Thoracic aorta (tissue), 2 donors: ENCODE measurements at regions not wholly inside any gene's neighbourhood (a gene's known extent, or its start where the extent isn't known, plus 50 kb on each side); places are given as distances from the start of the nearest gene placed in this dataset.
"Not testable (repeated sequence)": the region's sequence is repeated elsewhere in the genome, so short reads cannot be mapped to it uniquely, and the experiment has no call there.

Source experiments
- ATAC-seq: fragments of 150-250 bp; one replicate; pipeline ENCODE4 v1.8.0; 2017; ENCODE audit warnings: low read depth; ENCODE audit not compliant: insufficient number of reproducible peaks, low FRiP score
- DNase-seq: peaks from one replicate; pipeline ENCODE4 v3.0.0-alpha.2; 2020; ENCODE audit warnings: low spot score
- H3K27ac ChIP-seq, 2 donors: fragments of 200-600 bp; sonication (generic); 1 replicate in 1 of 2; 2 replicates in 1 of 2; pipeline ENCODE4 v1.5.1; 2016; ENCODE audit warnings: mild to moderate bottlenecking in 2 of 2, moderate library complexity in 2 of 2
- H3K27me3 ChIP-seq: fragments of 200-600 bp; sonication (generic); replicated peaks from 2 replicates; pipeline ENCODE4 v1.6.0; 2016; ENCODE audit warnings: mild to moderate bottlenecking; ENCODE audit not compliant: insufficient read depth
- H3K36me3 ChIP-seq: fragments of 200-600 bp; sonication (generic); one replicate; pipeline ENCODE4 v1.5.1; 2016
- H3K4me1 ChIP-seq, 2 donors: fragments of 200-600 bp; sonication (generic); 1 replicate in 1 of 2; 2 replicates in 1 of 2; pipeline versions ENCODE4 v1.5.1 to v1.6.0; 2016; ENCODE audit warnings: low read depth in 2 of 2, mild to moderate bottlenecking in 1 of 2; ENCODE audit not compliant: control insufficient read depth in 1 of 2
- H3K4me3 ChIP-seq: fragments of 200-600 bp; sonication (generic); 2 replicates; pipeline ENCODE4 v1.5.1; 2016; ENCODE audit warnings: mild to moderate bottlenecking
- H3K9me3 ChIP-seq: fragments of 200-600 bp; sonication (generic); 2 replicates; pipeline ENCODE4 v1.5.1; 2016
- TF ChIP-seq, protein P1 (sequence below): fragments of 200-600 bp; sonication (generic); IDR thresholded peaks from one replicate; pipeline ENCODE4 v1.5.1; 2019; ENCODE audit warnings: antibody characterized with exemption

- H3K27me3 ChIP-seq: no peaks in the 10 kb centered on the region
- ATAC-seq: no peak
- no peak overlapping the region for H3K4me3 ChIP-seq
- no peak overlapping the region for H3K27ac ChIP-seq
- H3K9me3 ChIP-seq: no peaks in the 10 kb centered on the region
- no peak for DNase-seq
- H3K36me3 ChIP-seq: no peaks in the 10 kb centered on the region
- TF ChIP-seq, protein P1, sequence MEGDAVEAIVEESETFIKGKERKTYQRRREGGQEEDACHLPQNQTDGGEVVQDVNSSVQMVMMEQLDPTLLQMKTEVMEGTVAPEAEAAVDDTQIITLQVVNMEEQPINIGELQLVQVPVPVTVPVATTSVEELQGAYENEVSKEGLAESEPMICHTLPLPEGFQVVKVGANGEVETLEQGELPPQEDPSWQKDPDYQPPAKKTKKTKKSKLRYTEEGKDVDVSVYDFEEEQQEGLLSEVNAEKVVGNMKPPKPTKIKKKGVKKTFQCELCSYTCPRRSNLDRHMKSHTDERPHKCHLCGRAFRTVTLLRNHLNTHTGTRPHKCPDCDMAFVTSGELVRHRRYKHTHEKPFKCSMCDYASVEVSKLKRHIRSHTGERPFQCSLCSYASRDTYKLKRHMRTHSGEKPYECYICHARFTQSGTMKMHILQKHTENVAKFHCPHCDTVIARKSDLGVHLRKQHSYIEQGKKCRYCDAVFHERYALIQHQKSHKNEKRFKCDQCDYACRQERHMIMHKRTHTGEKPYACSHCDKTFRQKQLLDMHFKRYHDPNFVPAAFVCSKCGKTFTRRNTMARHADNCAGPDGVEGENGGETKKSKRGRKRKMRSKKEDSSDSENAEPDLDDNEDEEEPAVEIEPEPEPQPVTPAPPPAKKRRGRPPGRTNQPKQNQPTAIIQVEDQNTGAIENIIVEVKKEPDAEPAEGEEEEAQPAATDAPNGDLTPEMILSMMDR: no peak
- no peaks in the 10 kb centered on the region for H3K4me1 ChIP-seq
Measured at GRCh38 chr14:21852061-21852664, 178.5 kb upstream of the OR4E1 start.

- H3K9me3 ChIP-seq, H3K27me3 ChIP-seq, ATAC-seq, H3K4me1 ChIP-seq, DNase-seq, H3K27ac ChIP-seq, H3K36me3 ChIP-seq, H3K4me3 ChIP-seq: not testable (repeated sequence)
Measured at GRCh38 chr14:21846902-21847301, 173.3 kb upstream of the OR4E1 start.

GRCh38 chr14:21846227-21846885, 172.7 kb upstream of the OR4E1 start:
- no peak for DNase-seq
- no peaks in the 10 kb centered on the region for H3K4me1 ChIP-seq
- ATAC-seq: no peak

GRCh38 chr14:21840765-21841164, 167.1 kb upstream of the OR4E1 start:
- Histone ChIP-seq H3K27me3 (no peaks in the 10 kb centered on the region), H3K27ac (no peak overlapping the region), H3K9me3 (no peaks in the 10 kb centered on the region), H3K4me3 (no peak overlapping the region), H3K36me3 (no peaks in the 10 kb centered on the region), H3K4me1 (no peaks in the 10 kb centered on the region)
- TF ChIP-seq, protein P1: no peak
- no peak for DNase-seq
- no peak for ATAC-seq

More at GRCh38 chr14:21846227-21846885, 172.7 kb upstream of the OR4E1 start:
- TF ChIP-seq, protein P1: no peak
- no peak overlapping the region for H3K27ac ChIP-seq
- H3K4me3 ChIP-seq: no peak overlapping the region
- H3K27me3 ChIP-seq: no peaks in the 10 kb centered on the region
- no peaks in the 10 kb centered on the region for H3K36me3 ChIP-seq
- no peaks in the 10 kb centered on the region for H3K9me3 ChIP-seq

- ATAC-seq: no peak
- Histone ChIP-seq H3K27me3 (no peaks in the 10 kb centered on the region), H3K36me3 (no peaks in the 10 kb centered on the region), H3K4me1 (no peaks in the 10 kb centered on the region), H3K9me3 (no peaks in the 10 kb centered on the region), H3K27ac (no peak overlapping the region), H3K4me3 (no peak overlapping the region)
- TF ChIP-seq, protein P1: no peak
- DNase-seq: no peak
Measured at GRCh38 chr14:21833836-21834235, 160.2 kb upstream of the OR4E1 start.
